AG04450 (cell line): ENCODE measurements at regions not wholly inside any gene's neighbourhood (a gene's known extent, or its start where the extent isn't known, plus 50 kb on each side); places are given as distances from the start of the nearest gene placed in this dataset.

Experiments used
- CTCF ChIA-PET: fragments of 300-600, 350-600 bp; formaldehyde crosslinking; extraction: SDS; loops from one replicate; lab custom pipeline; 2022; ENCODE audit warnings: antibody characterized with exemption, inconsistent platforms; lab: Charles Lee
- POLR2A ChIA-PET: fragments of 350-600 bp; formaldehyde crosslinking; extraction: SDS; loops from one replicate; lab custom pipeline; 2021; ENCODE audit warnings: antibody characterized with exemption, inconsistent platforms; lab: Yijun Ruan, JAX
- DNase-seq: peaks from one replicate; pipeline ENCODE4 v3.0.0-alpha.2; 2011; ENCODE audit warnings: low read depth, low spot score
- H3K27ac ChIP-seq: one replicate; pipeline ENCODE4 v1.5.1; 2012; ENCODE audit warnings: low read depth, low read length, control low read depth
- H3K27me3 ChIP-seq: one replicate; pipeline ENCODE4 v1.6.0; 2012; ENCODE audit warnings: low read length; ENCODE audit not compliant: control insufficient read depth, insufficient read depth
- H3K4me3 ChIP-seq: 2 replicates; pipeline ENCODE4 v1.5.1; 2011; ENCODE audit warnings: mild to moderate bottlenecking, low read depth, low read length, control low read depth
- H3K9me3 ChIP-seq: 2 replicates; pipeline ENCODE4 v1.5.1; 2012; ENCODE audit warnings: low read length; ENCODE audit not compliant: control insufficient read depth, insufficient read depth
- TF ChIP-seq, protein P1 (sequence below): IDR thresholded peaks from 2 replicates; pipeline ENCODE4 v1.5.1; 2011; ENCODE audit warnings: low read depth, low read length, control low read depth, inconsistent platforms

DNA sequence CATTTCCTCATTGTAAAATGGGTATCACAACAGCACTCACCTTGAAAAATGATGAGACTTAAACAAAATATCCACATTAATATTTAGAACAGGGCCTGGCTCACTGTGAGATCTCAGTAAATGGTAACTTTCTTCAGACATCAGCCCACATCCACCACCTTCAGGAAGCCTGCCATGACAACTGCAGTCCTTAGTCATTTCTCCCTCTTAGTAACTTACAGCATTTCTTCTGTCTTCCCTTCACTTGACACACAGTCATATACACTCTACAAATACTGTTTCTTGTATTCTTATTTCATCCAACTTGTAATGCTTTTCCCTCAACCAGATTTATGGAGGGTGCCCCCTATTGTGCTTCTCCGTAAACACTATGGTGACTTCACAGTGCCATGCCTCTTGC is 263.0 kb downstream of the ZNF516 start:
- no peak overlapping the region for H3K4me3 ChIP-seq
- no peaks in the 10 kb centered on the region; the same call in 1 of the 2 replicates for H3K9me3 ChIP-seq
- H3K27ac ChIP-seq: no peak overlapping the region
- no peak for DNase-seq
- ChIA-PET CTCF (interaction anchor here (0.6 kb wide), 1 partner anchor 24 kb away, joined by 3 read pairs; no protein-coding TSS in a partner anchor), POLR2A (no interaction called here)
- no peaks in the 10 kb centered on the region for H3K27me3 ChIP-seq
- TF ChIP-seq, protein P1, sequence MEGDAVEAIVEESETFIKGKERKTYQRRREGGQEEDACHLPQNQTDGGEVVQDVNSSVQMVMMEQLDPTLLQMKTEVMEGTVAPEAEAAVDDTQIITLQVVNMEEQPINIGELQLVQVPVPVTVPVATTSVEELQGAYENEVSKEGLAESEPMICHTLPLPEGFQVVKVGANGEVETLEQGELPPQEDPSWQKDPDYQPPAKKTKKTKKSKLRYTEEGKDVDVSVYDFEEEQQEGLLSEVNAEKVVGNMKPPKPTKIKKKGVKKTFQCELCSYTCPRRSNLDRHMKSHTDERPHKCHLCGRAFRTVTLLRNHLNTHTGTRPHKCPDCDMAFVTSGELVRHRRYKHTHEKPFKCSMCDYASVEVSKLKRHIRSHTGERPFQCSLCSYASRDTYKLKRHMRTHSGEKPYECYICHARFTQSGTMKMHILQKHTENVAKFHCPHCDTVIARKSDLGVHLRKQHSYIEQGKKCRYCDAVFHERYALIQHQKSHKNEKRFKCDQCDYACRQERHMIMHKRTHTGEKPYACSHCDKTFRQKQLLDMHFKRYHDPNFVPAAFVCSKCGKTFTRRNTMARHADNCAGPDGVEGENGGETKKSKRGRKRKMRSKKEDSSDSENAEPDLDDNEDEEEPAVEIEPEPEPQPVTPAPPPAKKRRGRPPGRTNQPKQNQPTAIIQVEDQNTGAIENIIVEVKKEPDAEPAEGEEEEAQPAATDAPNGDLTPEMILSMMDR: no peak

DNA sequence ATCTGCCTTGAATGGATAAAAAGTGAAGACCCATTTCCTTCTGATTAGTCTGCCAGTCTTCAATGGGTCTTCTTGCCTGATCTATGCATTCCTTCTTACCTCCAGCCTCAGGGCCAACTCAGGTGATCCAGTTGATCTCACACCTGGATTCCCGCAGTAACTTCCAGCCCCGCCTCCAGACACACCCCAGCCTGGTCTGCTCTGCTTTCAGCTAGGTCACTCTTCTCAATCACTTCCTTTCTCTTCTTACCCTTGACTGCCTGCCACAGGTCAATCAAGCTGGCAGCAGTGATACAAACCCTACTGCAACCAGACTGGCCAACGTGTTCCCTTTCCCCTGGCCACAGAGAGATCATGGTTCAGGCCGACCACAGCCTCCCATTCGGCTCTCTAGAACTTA is 263.6 kb downstream of the ZNF516 start:
- TF ChIP-seq, protein P1: no peak
- Histone ChIP-seq H3K27ac (no peak overlapping the region), H3K9me3 (no peaks in the 10 kb centered on the region; the same call in 1 of the 2 replicates), H3K4me3 (no peak overlapping the region), H3K27me3 (no peaks in the 10 kb centered on the region)
- POLR2A ChIA-PET: no interaction called here
- CTCF ChIA-PET: no interaction called here
- DNase-seq: no peak

DNA sequence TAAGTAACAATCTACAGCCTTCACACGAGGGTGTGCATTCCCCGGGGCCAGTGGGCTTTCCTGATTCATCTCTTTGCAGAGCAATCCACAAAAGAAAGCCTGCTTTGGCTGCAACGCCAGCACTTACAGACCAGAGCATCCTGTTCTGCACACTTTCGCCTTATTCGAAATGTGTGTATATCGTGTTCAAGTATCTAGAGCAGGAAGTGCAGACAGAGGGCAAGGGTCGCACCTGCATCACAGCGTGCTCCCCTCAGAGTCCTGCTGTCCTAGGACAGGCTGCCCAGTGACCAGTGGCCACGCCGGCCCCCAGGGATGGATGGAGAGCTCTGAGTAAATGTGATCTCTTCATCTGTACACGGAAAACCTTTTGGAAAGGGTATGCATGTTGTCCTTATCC is 264.3 kb downstream of the ZNF516 start:
- TF ChIP-seq, protein P1: no peak
- Histone ChIP-seq H3K4me3 (no peak overlapping the region), H3K9me3 (no peaks in the 10 kb centered on the region; the same call in 1 of the 2 replicates), H3K27ac (no peak overlapping the region), H3K27me3 (no peaks in the 10 kb centered on the region)
- CTCF ChIA-PET: no interaction called here
- no peak for DNase-seq
- POLR2A ChIA-PET: no interaction called here

DNA sequence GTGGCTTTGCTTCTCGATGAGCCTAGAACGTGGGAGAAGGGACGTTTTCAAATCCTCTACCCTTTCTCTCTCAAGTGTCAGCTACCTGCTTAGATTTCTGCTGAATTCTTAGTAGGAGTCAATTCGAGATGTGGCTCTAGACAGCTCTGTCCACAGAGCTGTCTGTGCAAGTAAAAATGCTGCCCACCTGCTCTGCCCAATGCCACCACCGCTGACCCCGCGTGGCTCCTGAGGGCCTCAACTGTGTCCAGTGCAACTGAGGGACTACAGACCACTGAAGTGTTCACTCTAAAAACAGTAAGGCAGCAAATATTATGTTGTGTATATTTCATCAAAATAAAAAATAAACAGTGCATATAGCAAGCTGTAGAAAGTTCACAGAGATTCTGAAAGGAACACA is 266.3 kb downstream of the ZNF516 start:
- DNase-seq: no peak
- Histone ChIP-seq H3K9me3 (no peaks in the 10 kb centered on the region; the same call in 1 of the 2 replicates), H3K4me3 (no peak overlapping the region), H3K27me3 (no peaks in the 10 kb centered on the region), H3K27ac (no peak overlapping the region)
- TF ChIP-seq, protein P1: no peak
- ChIA-PET CTCF (no interaction called here), POLR2A (no interaction called here)

DNA sequence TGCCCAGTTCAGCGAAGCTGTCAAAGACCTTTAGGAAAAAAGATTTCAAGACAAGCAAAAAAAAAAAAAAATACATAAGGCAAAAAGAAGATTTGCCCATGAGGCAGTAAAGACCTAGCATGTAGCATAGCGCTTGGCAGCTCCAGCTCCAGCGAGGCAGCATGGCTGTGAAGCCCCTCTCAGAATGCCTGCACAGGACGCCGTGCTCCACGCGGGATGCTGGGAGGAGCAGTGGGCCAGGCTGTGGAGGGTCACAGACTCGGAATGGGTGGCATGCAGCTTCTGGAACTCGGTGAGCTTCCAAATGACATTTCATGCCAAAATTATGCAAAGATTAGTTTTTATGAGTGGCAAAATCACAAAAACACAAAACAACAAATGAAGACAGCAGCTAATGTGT is 267.3 kb downstream of the ZNF516 start:
- CTCF ChIA-PET: no interaction called here
- DNase-seq: no peak
- no peak overlapping the region for H3K4me3 ChIP-seq
- H3K27me3 ChIP-seq: no peaks in the 10 kb centered on the region
- no peaks in the 10 kb centered on the region; the same call in 1 of the 2 replicates for H3K9me3 ChIP-seq
- TF ChIP-seq, protein P1: no peak
- POLR2A ChIA-PET: no interaction called here
- H3K27ac ChIP-seq: no peak overlapping the region
